PC-9 (cell line): ENCODE measurements at regions not wholly inside any gene's neighbourhood (a gene's known extent, or its start where the extent isn't known, plus 50 kb on each side); places are given as distances from the start of the nearest gene placed in this dataset.

Experiments
- BruUV-seq: library from RNA; stranded (reverse); fragments of 400-500 nt; replicated peaks from 2 replicates; lab custom pipeline; 2021; lab: Mats Ljungman, UMichigan
- CTCF ChIA-PET: fragments of 300-600 bp; sonication (Branson Sonifier 250); formaldehyde crosslinking; loops from one replicate; lab custom pipeline; 2022; ENCODE audit warnings: antibody characterized with exemption; lab: Charles Lee
- POLR2A ChIA-PET: fragments of 300-600 bp; sonication (Branson Sonifier 250); formaldehyde crosslinking; loops from one replicate; lab custom pipeline; 2022; ENCODE audit warnings: antibody characterized with exemption; ENCODE audit not compliant: unreplicated experiment; lab: Charles Lee
- DNase-seq, 2 experiments: peaks; one replicate each; pipeline versions ENCODE4 v3.0.0 to v3.0.0-alpha.2; 2015 to 2022; ENCODE audit warnings: mixed read lengths in 1 of 2
- H2AFZ ChIP-seq: fragments of 200-600 bp; sonication (generic); 2 replicates; pipeline ENCODE4 v1.8.1; 2017; ENCODE audit warnings: antibody characterized with exemption
- H3F3A ChIP-seq: fragments of 200-600 bp; sonication (generic); 2 replicates; pipeline ENCODE4 v1.8.1; 2017; ENCODE audit warnings: antibody characterized with exemption, mild to moderate bottlenecking, low read depth; ENCODE audit not compliant: insufficient read depth
- H3K27ac ChIP-seq: fragments of 200-600 bp; sonication (generic); 2 replicates; pipeline ENCODE4 v1.6.1; 2016; ENCODE audit warnings: mixed run types
- H3K27me3 ChIP-seq: fragments of 200-600 bp; sonication (generic); 2 replicates; pipeline ENCODE4 v1.6.1; 2016; ENCODE audit warnings: low read depth, mixed run types; ENCODE audit not compliant: insufficient read depth
- H3K36me3 ChIP-seq: fragments of 200-600 bp; sonication (generic); 2 replicates; pipeline ENCODE4 v1.6.1; 2016; ENCODE audit warnings: low read depth, mixed run types
- H3K4me1 ChIP-seq: fragments of 200-600 bp; sonication (generic); replicated peaks from 2 replicates; pipeline ENCODE4 v1.6.1; 2016; ENCODE audit warnings: mixed run types; ENCODE audit not compliant: insufficient read depth
- H3K4me2 ChIP-seq: fragments of 200-600 bp; sonication (generic); 2 replicates; pipeline ENCODE4 v1.6.1; 2017; ENCODE audit warnings: mixed run types
- H3K4me3 ChIP-seq: fragments of 200-600 bp; sonication (generic); 2 replicates; pipeline ENCODE4 v1.6.1; 2016; ENCODE audit warnings: mixed run types
- H3K79me2 ChIP-seq: fragments of 200-600 bp; sonication (generic); 2 replicates; pipeline ENCODE4 v1.6.1; 2017; ENCODE audit warnings: low read depth, mixed run types
- H3K9me2 ChIP-seq: fragments of 200-600 bp; sonication (generic); 2 replicates; pipeline ENCODE4 v1.8.1; 2017; ENCODE audit warnings: mild to moderate bottlenecking; ENCODE audit not compliant: insufficient read depth
- H3K9me3 ChIP-seq: fragments of 200-600 bp; sonication (generic); 2 replicates; pipeline ENCODE4 v1.8.1; 2016; ENCODE audit warnings: low read depth; ENCODE audit not compliant: insufficient read depth
- H4K20me1 ChIP-seq: fragments of 200-600 bp; sonication (generic); 2 replicates; pipeline ENCODE4 v1.8.1; 2017; ENCODE audit not compliant: insufficient read depth
- CTCF ChIP-seq: fragments of 200-600 bp; sonication (generic); conservative IDR thresholded peaks from 2 replicates; pipeline ENCODE4 v1.6.1; 2017; ENCODE audit warnings: mixed run types, antibody characterized with exemption, mild to moderate bottlenecking, moderate library complexity
- EZH2 ChIP-seq: fragments of 200-600 bp; sonication (generic); IDR thresholded peaks from 2 replicates; pipeline ENCODE4 v1.8.0; 2017; ENCODE audit warnings: antibody characterized with exemption, low read depth
- intact Hi-C: fragments of 100-400 bp; cut with micrococcal nuclease; formaldehyde crosslinking; loops from one replicate; pipeline ENCODE4 v1.10.0; 2022; ENCODE audit not compliant: unreplicated experiment

GRCh38 chr9:115988701-115989100 is 164.9 kb upstream of the PAPPA start:
- Histone ChIP-seq H3K27ac (no peak overlapping the region), H3K4me2 (no peak overlapping the region), H3K79me2 (no peaks in the 10 kb centered on the region), H3K36me3 (no peaks in the 10 kb centered on the region), H3F3A (no peaks in the 10 kb centered on the region), H2AFZ (no peak overlapping the region; the same call in 1 of the 2 replicates), H3K4me1 (no peaks in the 10 kb centered on the region), H3K9me3 (no peaks in the 10 kb centered on the region), H3K9me2 (no peaks in the 10 kb centered on the region), H4K20me1 (no peaks in the 10 kb centered on the region; the same call in 1 of the 2 replicates), H3K27me3 (no peaks in the 10 kb centered on the region), H3K4me3 (no peak overlapping the region)
- POLR2A ChIA-PET, result no interaction called here
- TF ChIP-seq EZH2, result no peak
- TF ChIP-seq CTCF, result no peak
- CTCF ChIA-PET, result interaction anchor here (1.0 kb wide), 1 partner anchor 164 kb away, joined by 4 read pairs; no protein-coding TSS in a partner anchor
- no peak for DNase-seq
- intact Hi-C loops, result no loop called here
- no TSS peak for BruUV-seq

GRCh38 chr9:115989831-115990230 is 163.8 kb upstream of the PAPPA start:
- Histone ChIP-seq H3K4me1 (no peaks in the 10 kb centered on the region), H3K27me3 (no peaks in the 10 kb centered on the region), H2AFZ (no peak overlapping the region), H3K9me2 (no peaks in the 10 kb centered on the region), H3K36me3 (no peaks in the 10 kb centered on the region), H3K27ac (no peak overlapping the region), H3F3A (no peaks in the 10 kb centered on the region), H4K20me1 (no peaks in the 10 kb centered on the region; the same call in 1 of the 2 replicates), H3K9me3 (no peaks in the 10 kb centered on the region), H3K79me2 (no peaks in the 10 kb centered on the region), H3K4me3 (no peak overlapping the region), H3K4me2 (no peak overlapping the region)
- intact Hi-C loops, result no loop called here
- CTCF ChIA-PET, result no interaction called here
- DNase-seq, result no peak
- no TSS peak for BruUV-seq
- TF ChIP-seq CTCF (no peak), EZH2 (no peak)
- POLR2A ChIA-PET, result no interaction called here

DNA sequence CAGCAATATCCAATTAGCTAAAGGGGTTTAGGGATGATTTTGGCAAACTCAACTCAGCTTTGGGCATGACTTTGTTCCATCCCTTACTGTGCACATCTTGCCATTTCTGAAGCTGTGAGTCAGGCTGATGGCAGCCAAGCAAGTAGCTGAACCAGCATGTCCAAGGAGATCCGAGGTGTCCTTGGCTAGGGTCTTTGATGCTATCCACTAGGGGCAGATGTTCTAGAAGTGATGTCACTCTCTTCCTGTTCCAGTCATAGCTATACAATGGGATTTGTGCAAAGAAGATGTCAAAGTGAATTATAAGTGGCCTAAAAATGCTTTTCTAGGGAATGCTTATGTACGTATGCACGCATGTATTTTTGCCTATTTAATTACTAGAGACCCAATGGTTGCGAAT is 160.8 kb upstream of the PAPPA start:
- H3K9me2 ChIP-seq, result no peaks in the 10 kb centered on the region
- BruUV-seq, result no TSS peak
- H4K20me1 ChIP-seq, result no peaks in the 10 kb centered on the region
- no peak overlapping the region for H3K27ac ChIP-seq
- H3F3A ChIP-seq, result no peaks in the 10 kb centered on the region; the same call in 1 of the 2 replicates
- intact Hi-C loops, result no loop called here
- no peak overlapping the region for H3K4me2 ChIP-seq
- TF ChIP-seq CTCF, result no peak
- TF ChIP-seq EZH2, result no peak
- H3K4me3 ChIP-seq, result no peak overlapping the region
- no peaks in the 10 kb centered on the region; the same call in 1 of the 2 replicates for H3K9me3 ChIP-seq
- ChIA-PET POLR2A (no interaction called here), CTCF (interaction anchor here (0.6 kb wide), 1 partner anchor 67 kb away, joined by 3 read pairs; no protein-coding TSS in a partner anchor)
- H3K27me3 ChIP-seq, result no peaks in the 10 kb centered on the region
- DNase-seq, result no peak
- no peak overlapping the region for H2AFZ ChIP-seq
- no peaks in the 10 kb centered on the region for H3K79me2 ChIP-seq
- peaks cover 18% of the 10 kb centered on the region for H3K4me1 ChIP-seq
- H3K36me3 ChIP-seq, result no peaks in the 10 kb centered on the region
